NCI-H146 treated with DMSO at 0.1 percent for 48 hours (cell line): ENCODE measurements at regions not wholly inside any gene's neighbourhood (a gene's known extent, or its start where the extent isn't known, plus 50 kb on each side); places are given as distances from the start of the nearest gene placed in this dataset.
A peak's percentile ranks its signal among the peaks of the same experiment; 100 is the strongest.

Source experiments
- DNase-seq: peaks from one replicate; lab custom pipeline; 2025; ENCODE audit not compliant: unreplicated experiment; lab: John Stamatoyannopoulos, UW

DNA sequence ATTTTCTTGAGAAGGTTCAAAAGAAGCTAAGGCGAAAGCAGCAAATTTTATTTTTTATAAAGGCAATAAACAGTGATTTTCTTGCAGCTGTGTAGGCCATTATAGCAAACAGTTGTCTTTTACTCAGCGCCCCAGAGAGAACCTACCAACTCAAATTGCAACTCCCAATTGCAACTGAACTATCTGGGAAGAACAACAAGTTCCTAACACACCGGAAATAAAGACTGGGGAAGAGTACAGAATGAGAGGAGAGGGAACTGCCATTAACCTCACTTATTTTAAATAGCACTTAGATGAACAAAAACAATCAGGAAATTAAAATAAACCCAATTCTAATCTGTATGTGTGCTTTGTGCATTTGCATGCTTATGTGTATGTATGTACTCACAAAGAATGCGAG is 171.1 kb downstream of the KCTD12 start:
- DNase-seq: no peak

DNA sequence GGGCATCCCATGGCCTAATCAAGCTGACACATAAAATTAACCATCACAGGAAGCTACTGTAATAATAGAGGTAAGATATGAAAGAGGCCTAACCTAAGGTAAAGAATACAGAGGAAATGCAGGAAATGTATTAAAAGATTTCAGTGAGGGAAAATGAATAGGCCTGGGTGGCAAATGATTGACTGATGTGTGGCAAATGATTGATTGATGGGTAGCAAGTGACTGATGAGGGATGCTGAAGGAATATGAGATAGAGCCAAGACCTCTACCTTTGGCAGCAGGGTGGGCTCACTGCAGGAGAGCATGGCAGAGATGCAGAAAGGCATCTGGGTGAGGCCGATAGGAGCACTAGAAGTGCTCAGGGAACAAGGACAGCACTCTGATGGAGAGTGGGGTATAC is 172.9 kb downstream of the KCTD12 start:
- no peak for DNase-seq

DNA sequence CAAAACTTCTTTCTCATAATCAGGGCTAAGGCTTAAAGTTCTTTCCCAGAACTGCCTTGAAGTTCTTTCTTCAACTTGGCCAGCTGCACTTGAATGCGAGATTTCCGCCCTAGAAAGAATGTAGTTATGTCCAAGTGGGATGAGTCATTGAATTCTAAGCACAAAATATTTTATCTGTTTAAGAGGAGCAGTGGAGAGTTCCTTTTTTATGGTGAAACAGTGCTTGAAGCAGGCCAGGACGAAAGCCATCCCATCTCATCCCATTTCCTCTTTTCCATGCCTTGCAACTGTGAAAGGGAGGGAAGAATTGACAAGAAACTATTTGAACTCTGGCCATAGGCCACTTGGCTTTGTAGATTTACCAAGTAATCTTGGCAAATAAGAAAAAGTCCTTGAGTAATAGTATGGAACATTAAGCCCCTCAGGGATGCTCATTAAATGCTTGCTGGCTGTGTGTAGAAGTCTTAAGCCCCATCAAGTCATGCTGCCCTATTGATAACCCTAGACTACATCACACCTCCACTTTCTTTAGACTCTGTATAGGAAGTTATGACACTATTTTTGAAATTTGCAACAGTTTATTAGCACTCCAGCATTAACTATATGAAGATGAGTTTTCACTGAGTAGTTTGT is 174.5 kb downstream of the KCTD12 start:
- DNase-seq: no peak

DNA sequence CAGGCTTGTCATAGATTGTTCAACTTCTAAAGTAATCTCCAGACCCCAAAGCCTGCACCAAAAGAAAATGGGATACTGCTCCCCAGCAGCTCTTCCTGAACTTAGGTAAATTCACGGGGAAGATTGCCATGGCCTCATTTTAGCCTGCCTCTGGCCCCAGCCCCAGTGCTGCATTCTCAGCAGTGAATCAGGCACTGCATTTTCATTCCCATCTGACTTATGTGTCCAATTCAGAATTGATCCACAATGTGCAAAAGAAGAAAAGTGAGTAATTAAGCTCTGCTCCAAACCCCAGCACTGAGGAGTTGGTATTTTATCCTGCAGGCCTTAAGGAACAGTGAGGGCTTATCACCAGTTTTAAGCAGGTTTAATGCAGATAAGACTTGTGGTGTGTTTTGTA is 176.4 kb downstream of the KCTD12 start:
- no peak for DNase-seq

DNA sequence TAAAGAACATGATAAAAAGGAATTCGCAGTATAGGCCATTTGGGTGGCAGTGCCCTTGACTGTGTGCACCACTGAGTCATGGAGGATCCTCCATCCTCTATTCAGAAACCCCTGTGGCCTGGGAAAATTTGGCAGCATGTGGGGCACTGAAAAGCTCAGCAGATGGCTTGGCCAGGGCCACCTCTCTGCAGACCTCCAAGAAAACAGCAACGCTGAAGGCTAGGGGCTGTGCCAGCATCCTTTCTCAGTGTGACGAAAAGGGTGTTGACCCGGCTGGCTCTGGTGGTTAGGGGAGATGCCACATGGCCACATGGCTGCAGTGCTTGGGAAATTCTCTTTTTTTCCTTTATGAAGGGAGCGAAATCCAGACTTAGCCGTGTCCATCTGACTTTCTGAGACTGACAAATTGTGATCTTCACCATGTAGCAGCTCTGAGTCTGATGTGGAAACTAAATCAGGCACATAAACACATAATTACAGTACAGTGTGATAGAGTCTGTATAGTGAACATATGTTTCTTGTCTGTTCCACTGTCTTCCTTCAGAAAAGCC is 178.0 kb downstream of the KCTD12 start:
- DNase-seq: no peak

DNA sequence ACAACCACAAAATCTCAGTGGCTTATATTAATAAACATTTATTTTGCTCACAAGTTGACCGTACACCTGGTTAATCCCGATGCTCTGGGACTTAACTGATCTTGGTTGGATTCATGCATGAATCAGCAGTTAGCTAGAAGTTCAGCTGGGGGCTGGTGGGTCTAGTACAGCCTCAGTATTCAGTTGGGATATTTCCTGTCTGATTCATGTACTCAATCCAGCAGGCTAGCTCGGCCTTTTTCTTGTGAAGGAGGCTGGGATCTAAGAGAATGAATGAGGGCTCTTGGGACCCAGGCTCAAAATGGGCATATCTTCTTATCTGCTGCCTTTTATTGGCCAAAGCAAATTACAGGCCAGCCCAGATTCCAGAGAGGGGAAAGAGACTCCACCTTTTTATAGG is 178.8 kb downstream of the KCTD12 start:
- no peak for DNase-seq

DNA sequence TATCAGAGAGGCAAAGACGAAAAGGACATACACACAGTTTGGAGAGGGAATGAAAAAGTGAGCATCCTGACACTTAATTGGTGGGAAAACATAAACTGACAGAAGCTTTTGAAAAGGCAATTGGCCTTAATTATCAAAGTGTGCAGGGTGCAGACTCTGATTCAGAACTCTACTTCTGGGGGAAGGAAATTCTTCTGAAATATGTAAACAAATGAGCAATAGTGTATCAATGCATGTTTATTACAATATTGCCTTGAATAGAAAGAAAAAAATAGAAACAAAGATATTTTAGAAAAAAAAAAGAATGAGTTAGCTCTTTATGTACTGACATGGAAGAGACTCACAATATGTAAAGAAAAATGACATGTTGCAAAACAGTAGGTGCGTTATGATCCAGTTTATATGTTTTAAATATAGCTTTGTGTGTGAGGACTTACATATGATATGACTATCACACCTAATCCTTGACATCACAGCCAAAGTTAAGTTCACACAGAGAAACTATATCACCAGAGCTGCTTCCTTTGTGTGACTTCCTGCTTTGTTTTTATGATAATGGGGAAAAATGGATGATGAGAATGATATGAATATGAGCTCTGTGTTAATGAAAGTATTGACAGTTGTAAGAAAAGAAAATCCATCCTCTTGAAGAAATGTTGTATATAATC is 182.4 kb downstream of the KCTD12 start:
- DNase-seq: peak; percentile 24

DNA sequence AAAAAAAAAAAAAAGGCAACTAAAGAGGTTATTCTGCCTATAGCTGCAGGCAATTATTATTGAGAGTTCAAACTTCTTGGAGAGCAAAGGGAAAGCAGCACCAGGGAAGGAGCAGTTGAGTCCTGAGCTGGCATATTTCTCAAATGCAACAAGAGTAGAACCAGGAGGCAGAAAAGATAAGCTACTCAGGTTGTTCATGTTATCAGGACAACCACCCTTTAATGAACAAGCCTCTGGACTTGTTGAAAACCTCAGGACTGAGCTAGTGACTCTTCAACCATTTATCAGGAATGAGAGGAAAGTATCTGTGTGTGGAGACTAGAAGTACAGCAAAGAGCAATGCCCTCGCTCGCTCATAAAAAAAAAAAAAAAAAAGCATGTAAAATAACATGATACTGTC is 183.0 kb downstream of the KCTD12 start:
- no peak for DNase-seq

DNA sequence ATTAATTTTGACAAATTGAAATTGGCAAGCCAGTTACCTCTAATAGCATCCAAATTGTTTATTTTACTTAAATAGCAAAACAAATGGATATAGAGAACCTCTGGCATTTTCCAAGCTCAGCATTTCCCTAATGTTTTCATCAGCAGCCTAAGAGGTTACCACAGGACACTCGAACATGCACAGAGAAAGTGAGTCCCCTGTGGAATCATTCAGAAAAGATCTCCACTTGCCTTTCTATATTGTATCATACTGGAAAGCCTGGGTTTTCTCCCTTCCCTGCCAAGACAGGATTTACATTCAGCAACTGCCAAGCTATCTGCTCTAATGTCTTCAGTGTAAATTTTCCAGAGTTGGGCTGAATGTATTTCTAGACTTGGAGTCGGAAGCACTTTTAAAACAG is 188.9 kb downstream of the KCTD12 start:
- DNase-seq: no peak

DNA sequence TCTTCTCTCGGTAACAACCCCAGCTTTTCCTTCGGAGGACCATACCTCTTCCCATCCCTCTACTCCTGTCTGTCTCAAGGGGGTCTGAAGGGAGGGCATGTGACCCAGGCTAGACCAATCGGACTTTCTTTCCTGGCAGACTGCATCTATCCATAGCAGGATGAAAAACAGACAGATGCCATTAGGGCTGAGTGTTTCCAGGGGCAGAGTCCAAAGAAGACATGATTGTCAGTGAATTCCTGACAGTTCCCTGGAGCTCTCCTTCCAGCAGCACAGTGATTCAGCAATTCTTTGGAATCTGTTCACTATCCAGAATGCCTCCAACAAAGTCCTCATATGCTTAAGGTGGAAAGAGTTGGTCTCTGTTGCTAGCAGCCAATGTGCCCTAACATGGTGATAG is 189.8 kb downstream of the KCTD12 start:
- no peak for DNase-seq

DNA sequence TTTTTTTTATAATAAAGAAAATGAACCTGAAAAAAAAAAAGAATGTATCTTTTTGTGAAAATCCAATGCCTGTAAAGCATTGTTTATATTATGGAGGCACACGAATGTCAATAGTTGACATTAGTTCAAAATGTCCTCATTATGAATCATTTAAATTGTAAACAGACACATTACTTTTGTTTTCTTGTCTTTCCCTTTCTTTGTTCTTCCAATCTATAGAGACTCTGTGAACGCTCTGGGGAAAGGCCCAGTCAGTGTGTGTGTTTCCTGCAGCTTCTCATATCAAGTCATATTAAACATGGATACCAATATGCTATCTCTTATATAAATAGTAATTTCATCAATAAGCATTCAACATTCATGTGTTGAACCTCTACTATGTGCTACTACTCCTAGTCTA is 193.1 kb downstream of the KCTD12 start:
- no peak for DNase-seq

DNA sequence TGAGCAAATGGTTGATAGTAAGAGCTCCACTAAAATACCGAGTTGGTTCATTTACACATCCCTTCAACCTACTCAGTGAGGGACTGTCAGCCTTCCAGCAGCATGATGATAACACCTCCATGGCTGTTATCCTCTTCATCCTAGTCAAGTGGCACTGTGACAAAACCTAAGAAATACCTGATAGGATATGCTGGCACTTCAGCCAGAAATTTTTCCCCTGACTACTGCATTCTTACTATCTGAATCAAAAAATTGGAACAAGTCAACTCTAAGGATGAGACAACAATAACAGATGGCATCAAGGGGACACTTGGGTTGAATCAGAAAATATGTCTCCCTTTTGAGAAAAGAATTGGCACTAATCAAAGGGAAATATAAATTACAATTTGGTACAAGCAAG is 193.9 kb downstream of the KCTD12 start:
- DNase-seq: no peak

DNA sequence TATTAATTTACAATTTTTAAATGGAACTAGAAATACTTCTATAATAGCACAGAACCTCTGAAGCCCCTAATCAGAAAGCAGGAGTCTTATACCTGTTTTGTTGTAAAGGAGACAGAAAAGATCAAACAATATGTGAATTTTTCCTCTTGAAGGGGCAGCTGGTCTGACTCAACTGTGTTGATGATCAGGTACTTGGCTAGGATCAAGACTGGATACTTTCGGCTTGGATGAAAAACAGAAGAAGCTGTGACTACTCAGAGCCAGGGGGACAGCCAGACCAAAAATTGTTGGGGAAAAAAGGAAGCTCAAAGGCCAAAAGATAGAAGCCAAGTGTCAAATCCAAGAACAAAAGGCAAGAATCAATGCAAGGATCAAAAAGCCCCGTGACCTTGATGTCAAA is 195.6 kb downstream of the KCTD12 start:
- no peak for DNase-seq

DNA sequence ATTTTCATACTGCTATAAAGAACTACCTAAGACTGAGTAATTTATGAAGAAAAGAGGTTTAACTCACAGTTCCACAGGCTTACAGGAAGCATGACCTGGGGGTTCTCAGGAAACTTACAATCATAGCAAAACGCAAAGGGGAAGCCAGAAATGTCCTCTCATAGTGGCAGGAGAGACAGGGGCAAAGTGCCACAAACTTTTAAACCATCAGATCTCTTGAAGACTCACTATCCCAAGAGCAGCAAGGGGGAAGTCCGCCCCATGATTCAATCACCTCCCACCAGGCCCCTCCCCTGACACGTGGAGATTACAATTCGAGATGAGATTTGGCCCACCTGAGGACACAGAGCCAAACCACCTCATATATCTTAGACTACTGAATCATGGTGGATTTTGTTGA is 198.7 kb downstream of the KCTD12 start:
- no peak for DNase-seq

DNA sequence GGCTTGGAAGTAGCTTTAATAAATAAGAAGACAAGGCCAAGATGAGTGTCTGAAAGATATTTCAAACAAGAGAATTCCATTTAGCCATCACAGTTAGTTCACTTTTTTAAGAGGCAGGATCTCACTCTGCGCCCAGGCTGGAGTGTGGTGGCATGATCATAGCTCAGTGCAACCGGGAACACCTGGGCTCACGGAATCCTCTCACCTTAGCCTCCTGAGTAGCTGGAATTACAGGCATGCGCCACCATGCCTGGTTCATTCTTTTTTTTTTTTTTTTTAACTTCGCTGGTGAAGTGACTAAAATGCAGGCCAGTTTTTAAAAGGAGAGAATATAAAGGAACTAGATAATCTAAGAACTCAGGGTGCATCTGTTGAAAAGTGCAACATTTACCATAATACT is 200.3 kb downstream of the KCTD12 start:
- DNase-seq: no peak

DNA sequence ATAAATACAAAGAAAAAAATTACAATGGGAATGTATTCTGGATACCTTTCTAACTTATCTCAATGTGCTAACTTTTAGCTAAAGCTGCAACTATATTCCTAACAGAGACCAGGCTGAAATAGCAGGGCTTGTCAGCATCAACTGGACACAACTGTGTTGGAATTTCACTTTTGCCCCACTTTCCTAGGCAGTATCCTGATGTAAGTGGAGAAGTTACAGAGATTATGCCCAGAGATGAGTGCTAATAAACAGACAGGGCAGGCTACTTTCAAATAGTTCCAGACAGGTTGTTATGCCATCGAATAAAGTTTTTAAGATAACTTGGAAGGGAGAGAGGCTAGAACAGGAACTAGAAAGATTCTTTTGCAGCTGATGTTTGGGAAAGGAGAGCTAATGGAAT is 201.9 kb downstream of the KCTD12 start:
- DNase-seq: no peak

DNA sequence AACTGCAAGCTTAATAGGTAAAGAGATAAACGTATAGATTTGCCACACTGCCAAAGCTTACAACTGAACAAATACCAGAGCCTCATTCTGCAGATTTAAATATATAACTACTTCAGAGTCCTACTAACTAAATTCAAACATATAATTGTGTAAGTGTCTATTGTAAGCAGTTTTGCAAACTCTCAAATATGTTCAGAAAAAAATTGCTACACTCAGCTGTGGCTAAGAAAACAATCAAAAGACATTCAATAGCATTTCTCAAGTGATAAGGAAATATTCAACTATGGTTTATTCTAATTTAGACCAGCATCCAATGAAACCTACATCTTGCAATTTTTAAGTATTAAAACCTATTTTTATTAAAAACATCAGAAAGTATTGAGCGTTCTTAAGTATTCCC is 202.4 kb downstream of the KCTD12 start:
- DNase-seq: no peak

DNA sequence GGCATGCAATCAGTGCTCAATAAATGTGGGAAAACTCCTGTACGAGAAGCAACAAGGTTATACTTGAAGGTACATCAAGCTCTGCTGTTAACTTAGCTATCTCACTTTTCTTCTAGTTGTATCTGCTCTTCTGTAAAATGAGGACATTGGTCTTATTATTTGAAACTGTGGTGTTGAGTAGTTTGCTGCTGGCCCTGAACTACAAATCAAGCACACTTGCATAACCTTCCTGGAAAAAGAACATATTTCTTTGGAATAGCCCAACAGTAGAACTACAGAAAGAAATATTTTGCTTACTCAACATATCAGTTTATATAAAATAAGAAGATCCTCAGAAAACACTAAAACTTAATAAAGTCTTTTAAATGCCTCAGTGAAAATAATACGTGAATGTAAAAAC is 203.0 kb downstream of the KCTD12 start:
- DNase-seq: no peak

DNA sequence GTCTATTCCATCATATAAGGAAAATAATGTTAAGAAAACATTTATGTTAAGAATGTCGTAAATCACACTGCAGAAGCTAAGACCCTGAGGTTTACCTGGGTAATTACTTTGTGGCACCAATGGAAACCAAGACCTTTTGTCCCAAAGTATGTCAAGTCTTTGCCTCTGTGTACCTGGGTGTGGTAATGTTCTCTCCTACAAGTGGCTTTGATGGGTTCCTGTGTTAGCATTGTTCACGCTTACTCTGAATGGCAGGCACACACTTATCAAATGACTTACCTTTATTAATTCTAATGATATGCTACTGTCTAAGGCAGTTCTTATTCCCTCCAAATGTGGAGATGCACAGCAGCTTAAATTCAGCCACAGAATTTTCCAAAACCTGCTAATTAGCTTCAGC is 206.1 kb downstream of the KCTD12 start:
- DNase-seq: no peak

DNA sequence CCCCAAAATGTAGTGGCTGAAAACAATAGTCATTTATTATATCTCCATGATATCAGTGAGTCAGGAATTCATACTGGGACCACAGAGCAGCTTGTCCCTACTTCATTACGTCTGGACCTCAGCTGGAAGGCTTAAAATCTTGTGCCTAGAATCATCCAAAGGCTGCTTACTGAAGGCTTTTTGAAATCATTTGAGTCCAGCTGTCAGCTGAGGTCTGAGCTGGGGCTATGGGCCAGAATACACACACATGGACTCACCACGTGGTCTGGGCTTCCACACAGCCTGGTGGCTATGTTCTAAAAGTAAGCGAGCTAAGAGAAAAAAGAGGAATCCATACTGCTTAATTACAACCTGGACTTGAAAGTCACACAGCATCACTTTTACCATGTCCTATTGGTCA is 209.2 kb downstream of the KCTD12 start:
- no peak for DNase-seq

DNA sequence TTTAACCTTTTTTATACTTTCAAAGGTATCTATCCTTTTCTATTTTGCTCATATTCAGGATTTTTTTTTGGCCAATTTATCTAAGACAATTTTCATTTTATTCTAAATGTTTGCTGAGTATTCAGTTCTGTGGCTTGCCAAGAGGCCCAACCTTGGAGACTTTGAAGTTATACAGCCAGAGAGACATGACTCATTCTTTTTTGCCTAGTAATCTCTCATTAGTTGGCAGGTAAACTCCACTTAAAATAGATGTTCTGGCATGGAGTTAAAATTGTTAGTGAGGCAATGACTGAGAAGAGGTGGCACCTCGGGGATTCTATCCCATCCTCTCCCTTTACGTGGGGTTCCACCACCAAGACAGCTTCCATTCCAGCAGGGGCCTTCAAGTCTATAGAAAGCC is 213.8 kb downstream of the KCTD12 start:
- DNase-seq: no peak

DNA sequence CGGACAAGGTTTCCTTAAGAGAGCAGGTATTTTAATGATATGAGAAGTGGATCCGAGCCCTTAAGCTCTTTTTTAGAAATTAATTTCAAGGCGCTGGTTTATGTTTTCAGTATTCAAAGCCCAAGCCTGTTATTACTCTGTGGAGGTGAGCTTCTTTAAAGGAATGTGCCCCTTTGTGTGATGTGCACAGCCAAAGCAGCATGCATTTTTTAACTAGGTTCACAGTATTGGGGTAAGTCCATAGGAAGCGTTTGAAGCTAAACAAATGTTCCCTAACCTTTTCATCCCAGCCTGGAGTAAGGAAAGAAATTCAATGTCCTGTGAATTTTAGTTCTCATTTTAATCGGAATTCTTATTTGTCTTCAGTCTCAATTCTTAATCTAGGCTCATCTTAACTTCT is 217.5 kb downstream of the KCTD12 start:
- DNase-seq: no peak

DNA sequence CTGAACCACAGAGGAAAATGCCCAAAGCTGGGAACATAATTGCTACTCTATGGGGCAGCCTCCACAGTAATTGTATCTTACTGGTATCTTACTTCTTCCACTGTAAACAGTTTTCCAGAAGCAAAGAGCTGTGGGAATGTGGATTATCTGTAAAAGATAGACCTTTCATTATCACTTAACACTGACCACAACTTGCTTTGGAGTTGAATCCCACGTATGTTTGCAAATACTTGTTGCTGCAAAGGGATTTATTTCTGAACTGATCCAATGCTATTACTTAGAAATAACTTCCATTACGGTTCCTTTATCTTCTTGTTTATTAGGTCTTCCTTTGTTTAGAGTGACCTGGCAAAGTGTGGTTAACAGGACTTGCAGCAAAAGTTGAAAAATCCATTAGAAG is 218.1 kb downstream of the KCTD12 start:
- DNase-seq: no peak
